ENCODE measurements at regions not wholly inside any gene's neighbourhood (a gene's known extent, or its start where the extent isn't known, plus 50 kb on each side); places are given as distances from the start of the nearest gene placed in this dataset.

GRCh38 chr2:117126656-117127055, 687.8 kb upstream of the DDX18 start:
- H3K9me3 ChIP-seq = no peaks in the 10 kb centered on the region
- ATAC-seq (ENCODE audit: insufficient number of reproducible peaks, low FRiP score, low read depth) = no peak
- no peak overlapping the region for H3K27ac ChIP-seq

GRCh38 chr2:117127680-117128079, 686.8 kb upstream of the DDX18 start:
- Histone ChIP-seq H3K4me1 (ENCODE audit: control insufficient read depth in 1 of 2, low read depth in 2 of 2) (no peaks in the 10 kb centered on the region), H3K4me3 (no peak overlapping the region), H3K36me3 (no peaks in the 10 kb centered on the region), H3K9me3 (no peaks in the 10 kb centered on the region), H3K27me3 (replicated peaks; ENCODE audit: insufficient read depth) (no peaks in the 10 kb centered on the region), H3K27ac (no peak overlapping the region)
- no peak for ATAC-seq (ENCODE audit: insufficient number of reproducible peaks, low FRiP score, low read depth)
- no peak for TF ChIP-seq CTCF (IDR thresholded peaks at IDR 0.05)
- DNase-seq (ENCODE audit: low spot score) = no peak

More at GRCh38 chr2:117126656-117127055, 687.8 kb upstream of the DDX18 start:
- Histone ChIP-seq H3K36me3 (no peaks in the 10 kb centered on the region), H3K27me3 (replicated peaks; ENCODE audit: insufficient read depth) (no peaks in the 10 kb centered on the region), H3K4me3 (no peak overlapping the region), H3K4me1 (ENCODE audit: control insufficient read depth in 1 of 2, low read depth in 2 of 2) (no peaks in the 10 kb centered on the region)
- DNase-seq (ENCODE audit: low spot score) = no peak
- no peak for TF ChIP-seq CTCF (IDR thresholded peaks at IDR 0.05)

- TF ChIP-seq CTCF (IDR thresholded peaks at IDR 0.05) = no peak
- Histone ChIP-seq H3K4me3 (no peak overlapping the region), H3K36me3 (no peaks in the 10 kb centered on the region), H3K27me3 (replicated peaks; ENCODE audit: insufficient read depth) (no peaks in the 10 kb centered on the region), H3K27ac (no peak overlapping the region), H3K9me3 (no peaks in the 10 kb centered on the region), H3K4me1 (ENCODE audit: control insufficient read depth in 1 of 2, low read depth in 2 of 2) (no peaks in the 10 kb centered on the region)
- DNase-seq (ENCODE audit: low spot score) (no peak), ATAC-seq (ENCODE audit: insufficient number of reproducible peaks, low FRiP score, low read depth) (no peak)
Measured at GRCh38 chr2:117128461-117128860, 686.0 kb upstream of the DDX18 start.

GRCh38 chr2:117137371-117137770, 677.1 kb upstream of the DDX18 start:
- H3K27ac ChIP-seq = no peak overlapping the region
- ATAC-seq (ENCODE audit: insufficient number of reproducible peaks, low FRiP score, low read depth) = no peak
- H3K27me3 ChIP-seq (replicated peaks; ENCODE audit: insufficient read depth) = no peaks in the 10 kb centered on the region
- no peaks in the 10 kb centered on the region for H3K36me3 ChIP-seq
- DNase-seq (ENCODE audit: low spot score) = no peak
- H3K4me1 ChIP-seq (ENCODE audit: control insufficient read depth in 1 of 2, low read depth in 2 of 2) = no peaks in the 10 kb centered on the region
- no peak overlapping the region for H3K4me3 ChIP-seq
- no peaks in the 10 kb centered on the region for H3K9me3 ChIP-seq
- no peak for TF ChIP-seq CTCF (IDR thresholded peaks at IDR 0.05)

DNA sequence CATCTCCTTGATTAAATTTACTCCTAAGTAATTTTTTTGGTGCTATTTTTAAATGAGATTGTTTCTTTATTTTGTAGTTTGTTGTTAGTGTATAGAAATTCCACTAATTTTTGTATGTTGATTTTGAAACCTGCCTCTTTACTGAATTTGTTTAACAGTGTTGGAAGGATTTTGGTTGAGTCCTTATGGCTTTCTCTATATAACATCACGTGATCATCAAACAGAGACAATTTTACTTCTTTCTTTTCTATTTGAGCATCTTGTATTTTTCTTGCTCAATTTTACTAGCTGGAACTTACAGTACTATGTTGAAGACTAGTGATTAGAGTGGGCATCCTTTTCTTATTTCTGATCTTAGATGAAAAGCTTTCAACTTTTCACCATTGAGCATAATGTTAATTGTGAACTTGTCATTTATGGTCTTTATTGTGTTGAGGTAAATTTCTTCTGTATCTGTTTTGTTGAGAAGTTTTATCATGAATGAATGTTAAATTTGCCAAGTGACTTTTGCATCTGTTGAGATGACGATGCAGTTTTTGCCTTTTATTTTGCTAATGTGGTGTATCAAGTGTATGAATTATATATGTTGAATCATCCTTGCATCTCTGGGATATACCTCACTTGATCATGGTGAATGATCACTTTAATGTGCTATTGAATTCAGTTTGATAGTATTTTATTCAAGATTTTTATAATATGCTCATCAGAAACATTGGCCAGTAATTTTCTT, 645.3 kb upstream of the DDX18 start:
- DNase-seq (ENCODE audit: low spot score) (no peak), ATAC-seq (ENCODE audit: insufficient number of reproducible peaks, low FRiP score, low read depth) (no peak)
- Histone ChIP-seq H3K9me3 (no peaks in the 10 kb centered on the region), H3K27me3 (replicated peaks; ENCODE audit: insufficient read depth) (no peaks in the 10 kb centered on the region), H3K4me3 (no peak overlapping the region), H3K36me3 (no peaks in the 10 kb centered on the region), H3K4me1 (ENCODE audit: control insufficient read depth in 1 of 2, low read depth in 2 of 2) (no peaks in the 10 kb centered on the region), H3K27ac (no peak overlapping the region)
- TF ChIP-seq CTCF (IDR thresholded peaks at IDR 0.05) = no peak
